ENCODE measurements at regions not wholly inside any gene's neighbourhood (a gene's known extent, or its start where the extent isn't known, plus 50 kb on each side); places are given as distances from the start of the nearest gene placed in this dataset.

DNA sequence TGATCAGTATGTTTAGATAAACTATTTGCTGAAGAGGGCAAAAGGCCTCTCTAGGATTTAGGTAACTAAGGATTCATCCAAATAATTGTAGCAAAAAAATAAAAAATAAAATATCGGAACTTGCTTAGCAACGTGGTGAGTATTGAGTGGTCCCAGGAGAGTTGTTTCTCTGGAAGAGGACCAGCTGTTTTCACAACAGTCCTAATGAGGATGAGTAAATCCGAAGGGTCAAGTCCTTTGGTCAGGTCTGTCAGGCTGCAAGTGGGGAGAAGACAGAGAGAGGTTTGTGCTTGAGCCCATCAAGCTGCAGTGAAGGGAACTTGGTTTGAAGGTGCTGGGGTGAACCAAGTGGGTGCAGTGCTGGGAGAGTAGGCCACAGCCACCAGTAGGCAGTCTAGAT is 539.2 kb downstream of the SLC4A3 start:
- no peak overlapping the region for H3K4me3 Mint-ChIP-seq
- ATAC-seq (no peak), DNase-seq (ENCODE audit: low spot score) (no peak)
- no peaks in the 10 kb centered on the region for H3K9me3 Mint-ChIP-seq
- H3K4me1 Mint-ChIP-seq = peaks cover 10% of the 10 kb centered on the region
- H3K27me3 Mint-ChIP-seq (ENCODE audit: low read depth) = no peaks in the 10 kb centered on the region
- TF ChIP-seq FOXP4 (CRISPR knock-in tag; IDR thresholded peaks at IDR 0.05) (no peak), IRF2 (CRISPR knock-in tag; IDR thresholded peaks at IDR 0.05; ENCODE audit: borderline replicate concordance, low read depth) (no peak), NFE2L1 (CRISPR knock-in tag; IDR thresholded peaks at IDR 0.05) (no peak), CREM (CRISPR knock-in tag; IDR thresholded peaks at IDR 0.05) (no peak), TCF7 (CRISPR knock-in tag; IDR thresholded peaks at IDR 0.05; ENCODE audit: low read depth) (no peak), GABPB1 (CRISPR knock-in tag; IDR thresholded peaks at IDR 0.05) (no peak), NR2C2 (CRISPR knock-in tag; IDR thresholded peaks at IDR 0.05) (no peak), NR3C1 (CRISPR knock-in tag; conservative IDR thresholded peaks at IDR 0.05; ENCODE audit: low read depth) (no peak), ZNF671 (CRISPR knock-in tag; IDR thresholded peaks at IDR 0.05) (no peak)
- TF ChIP-seq, protein P1, sequence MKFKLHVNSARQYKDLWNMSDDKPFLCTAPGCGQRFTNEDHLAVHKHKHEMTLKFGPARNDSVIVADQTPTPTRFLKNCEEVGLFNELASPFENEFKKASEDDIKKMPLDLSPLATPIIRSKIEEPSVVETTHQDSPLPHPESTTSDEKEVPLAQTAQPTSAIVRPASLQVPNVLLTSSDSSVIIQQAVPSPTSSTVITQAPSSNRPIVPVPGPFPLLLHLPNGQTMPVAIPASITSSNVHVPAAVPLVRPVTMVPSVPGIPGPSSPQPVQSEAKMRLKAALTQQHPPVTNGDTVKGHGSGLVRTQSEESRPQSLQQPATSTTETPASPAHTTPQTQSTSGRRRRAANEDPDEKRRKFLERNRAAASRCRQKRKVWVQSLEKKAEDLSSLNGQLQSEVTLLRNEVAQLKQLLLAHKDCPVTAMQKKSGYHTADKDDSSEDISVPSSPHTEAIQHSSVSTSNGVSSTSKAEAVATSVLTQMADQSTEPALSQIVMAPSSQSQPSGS (CRISPR knock-in tag; IDR thresholded peaks at IDR 0.05; ENCODE audit: borderline replicate concordance, low read depth) = no peak
- TF ChIP-seq, protein P2, sequence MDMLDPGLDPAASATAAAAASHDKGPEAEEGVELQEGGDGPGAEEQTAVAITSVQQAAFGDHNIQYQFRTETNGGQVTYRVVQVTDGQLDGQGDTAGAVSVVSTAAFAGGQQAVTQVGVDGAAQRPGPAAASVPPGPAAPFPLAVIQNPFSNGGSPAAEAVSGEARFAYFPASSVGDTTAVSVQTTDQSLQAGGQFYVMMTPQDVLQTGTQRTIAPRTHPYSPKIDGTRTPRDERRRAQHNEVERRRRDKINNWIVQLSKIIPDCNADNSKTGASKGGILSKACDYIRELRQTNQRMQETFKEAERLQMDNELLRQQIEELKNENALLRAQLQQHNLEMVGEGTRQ (CRISPR knock-in tag; IDR thresholded peaks at IDR 0.05) = no peak
- TF ChIP-seq, protein P3, sequence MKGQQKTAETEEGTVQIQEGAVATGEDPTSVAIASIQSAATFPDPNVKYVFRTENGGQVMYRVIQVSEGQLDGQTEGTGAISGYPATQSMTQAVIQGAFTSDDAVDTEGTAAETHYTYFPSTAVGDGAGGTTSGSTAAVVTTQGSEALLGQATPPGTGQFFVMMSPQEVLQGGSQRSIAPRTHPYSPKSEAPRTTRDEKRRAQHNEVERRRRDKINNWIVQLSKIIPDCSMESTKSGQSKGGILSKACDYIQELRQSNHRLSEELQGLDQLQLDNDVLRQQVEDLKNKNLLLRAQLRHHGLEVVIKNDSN (CRISPR knock-in tag; IDR thresholded peaks at IDR 0.05) = no peak
- TF ChIP-seq, protein P4, sequence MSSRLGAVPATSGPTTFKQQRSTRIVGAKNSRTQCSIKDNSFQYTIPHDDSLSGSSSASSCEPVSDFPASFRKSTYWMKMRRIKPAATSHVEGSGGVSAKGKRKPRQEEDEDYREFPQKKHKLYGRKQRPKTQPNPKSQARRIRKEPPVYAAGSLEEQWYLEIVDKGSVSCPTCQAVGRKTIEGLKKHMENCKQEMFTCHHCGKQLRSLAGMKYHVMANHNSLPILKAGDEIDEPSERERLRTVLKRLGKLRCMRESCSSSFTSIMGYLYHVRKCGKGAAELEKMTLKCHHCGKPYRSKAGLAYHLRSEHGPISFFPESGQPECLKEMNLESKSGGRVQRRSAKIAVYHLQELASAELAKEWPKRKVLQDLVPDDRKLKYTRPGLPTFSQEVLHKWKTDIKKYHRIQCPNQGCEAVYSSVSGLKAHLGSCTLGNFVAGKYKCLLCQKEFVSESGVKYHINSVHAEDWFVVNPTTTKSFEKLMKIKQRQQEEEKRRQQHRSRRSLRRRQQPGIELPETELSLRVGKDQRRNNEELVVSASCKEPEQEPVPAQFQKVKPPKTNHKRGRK (CRISPR knock-in tag; IDR thresholded peaks at IDR 0.05; ENCODE audit: borderline replicate concordance) = no peak
- TF ChIP-seq, protein P5, sequence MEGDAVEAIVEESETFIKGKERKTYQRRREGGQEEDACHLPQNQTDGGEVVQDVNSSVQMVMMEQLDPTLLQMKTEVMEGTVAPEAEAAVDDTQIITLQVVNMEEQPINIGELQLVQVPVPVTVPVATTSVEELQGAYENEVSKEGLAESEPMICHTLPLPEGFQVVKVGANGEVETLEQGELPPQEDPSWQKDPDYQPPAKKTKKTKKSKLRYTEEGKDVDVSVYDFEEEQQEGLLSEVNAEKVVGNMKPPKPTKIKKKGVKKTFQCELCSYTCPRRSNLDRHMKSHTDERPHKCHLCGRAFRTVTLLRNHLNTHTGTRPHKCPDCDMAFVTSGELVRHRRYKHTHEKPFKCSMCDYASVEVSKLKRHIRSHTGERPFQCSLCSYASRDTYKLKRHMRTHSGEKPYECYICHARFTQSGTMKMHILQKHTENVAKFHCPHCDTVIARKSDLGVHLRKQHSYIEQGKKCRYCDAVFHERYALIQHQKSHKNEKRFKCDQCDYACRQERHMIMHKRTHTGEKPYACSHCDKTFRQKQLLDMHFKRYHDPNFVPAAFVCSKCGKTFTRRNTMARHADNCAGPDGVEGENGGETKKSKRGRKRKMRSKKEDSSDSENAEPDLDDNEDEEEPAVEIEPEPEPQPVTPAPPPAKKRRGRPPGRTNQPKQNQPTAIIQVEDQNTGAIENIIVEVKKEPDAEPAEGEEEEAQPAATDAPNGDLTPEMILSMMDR (IDR thresholded peaks at IDR 0.05) = no peak
- TF ChIP-seq, protein P6, sequence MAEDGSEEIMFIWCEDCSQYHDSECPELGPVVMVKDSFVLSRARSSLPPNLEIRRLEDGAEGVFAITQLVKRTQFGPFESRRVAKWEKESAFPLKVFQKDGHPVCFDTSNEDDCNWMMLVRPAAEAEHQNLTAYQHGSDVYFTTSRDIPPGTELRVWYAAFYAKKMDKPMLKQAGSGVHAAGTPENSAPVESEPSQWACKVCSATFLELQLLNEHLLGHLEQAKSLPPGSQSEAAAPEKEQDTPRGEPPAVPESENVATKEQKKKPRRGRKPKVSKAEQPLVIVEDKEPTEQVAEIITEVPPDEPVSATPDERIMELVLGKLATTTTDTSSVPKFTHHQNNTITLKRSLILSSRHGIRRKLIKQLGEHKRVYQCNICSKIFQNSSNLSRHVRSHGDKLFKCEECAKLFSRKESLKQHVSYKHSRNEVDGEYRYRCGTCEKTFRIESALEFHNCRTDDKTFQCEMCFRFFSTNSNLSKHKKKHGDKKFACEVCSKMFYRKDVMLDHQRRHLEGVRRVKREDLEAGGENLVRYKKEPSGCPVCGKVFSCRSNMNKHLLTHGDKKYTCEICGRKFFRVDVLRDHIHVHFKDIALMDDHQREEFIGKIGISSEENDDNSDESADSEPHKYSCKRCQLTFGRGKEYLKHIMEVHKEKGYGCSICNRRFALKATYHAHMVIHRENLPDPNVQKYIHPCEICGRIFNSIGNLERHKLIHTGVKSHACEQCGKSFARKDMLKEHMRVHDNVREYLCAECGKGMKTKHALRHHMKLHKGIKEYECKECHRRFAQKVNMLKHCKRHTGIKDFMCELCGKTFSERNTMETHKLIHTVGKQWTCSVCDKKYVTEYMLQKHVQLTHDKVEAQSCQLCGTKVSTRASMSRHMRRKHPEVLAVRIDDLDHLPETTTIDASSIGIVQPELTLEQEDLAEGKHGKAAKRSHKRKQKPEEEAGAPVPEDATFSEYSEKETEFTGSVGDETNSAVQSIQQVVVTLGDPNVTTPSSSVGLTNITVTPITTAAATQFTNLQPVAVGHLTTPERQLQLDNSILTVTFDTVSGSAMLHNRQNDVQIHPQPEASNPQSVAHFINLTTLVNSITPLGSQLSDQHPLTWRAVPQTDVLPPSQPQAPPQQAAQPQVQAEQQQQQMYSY (CRISPR knock-in tag; IDR thresholded peaks at IDR 0.05) = no peak
- TF ChIP-seq, protein P7, sequence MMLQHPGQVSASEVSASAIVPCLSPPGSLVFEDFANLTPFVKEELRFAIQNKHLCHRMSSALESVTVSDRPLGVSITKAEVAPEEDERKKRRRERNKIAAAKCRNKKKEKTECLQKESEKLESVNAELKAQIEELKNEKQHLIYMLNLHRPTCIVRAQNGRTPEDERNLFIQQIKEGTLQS (CRISPR knock-in tag; conservative IDR thresholded peaks at IDR 0.05) = no peak
- ChIA-PET POLR2A (interaction anchor here (0.7 to 1.2 kb wide), 2 partner anchors 46 to 187 kb away, joined by 3 to 4 read pairs; no protein-coding TSS in a partner anchor), CTCF (no interaction called here)
- H3K27ac Mint-ChIP-seq = no peak overlapping the region
- H3K36me3 Mint-ChIP-seq = no peaks in the 10 kb centered on the region

Measured in WTC11 (cell line).